HG03135 (cell line): ENCODE measurements at regions not wholly inside any gene's neighbourhood (a gene's known extent, or its start where the extent isn't known, plus 50 kb on each side); places are given as distances from the start of the nearest gene placed in this dataset.

Source experiments
- ATAC-seq: cut with Tn5 transposase; IDR thresholded peaks from one replicate; pipeline ENCODE4 v1.9.1; 2021; ENCODE audit warnings: mild to moderate bottlenecking, moderate library complexity; ENCODE audit not compliant: unreplicated experiment

DNA sequence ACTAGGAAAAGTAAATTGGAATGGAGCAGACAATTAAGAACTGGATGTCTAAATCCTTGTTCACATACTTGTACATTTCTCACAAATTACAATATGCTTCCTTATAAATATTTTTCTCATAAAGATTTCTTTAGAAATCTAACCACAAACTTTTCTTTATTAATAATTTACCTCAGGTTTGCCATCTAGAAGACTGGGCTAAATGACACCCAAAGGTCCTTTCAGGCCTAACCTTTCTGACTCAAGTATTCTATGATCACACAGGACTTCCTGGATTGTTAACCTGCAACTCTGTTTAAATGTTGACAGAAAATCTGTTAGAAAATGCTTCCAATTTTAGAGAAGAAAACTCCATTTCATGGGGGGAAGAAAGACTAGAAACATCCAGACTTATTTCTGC, 330.5 kb upstream of the MAP3K7 start:
- ATAC-seq, result no peak

DNA sequence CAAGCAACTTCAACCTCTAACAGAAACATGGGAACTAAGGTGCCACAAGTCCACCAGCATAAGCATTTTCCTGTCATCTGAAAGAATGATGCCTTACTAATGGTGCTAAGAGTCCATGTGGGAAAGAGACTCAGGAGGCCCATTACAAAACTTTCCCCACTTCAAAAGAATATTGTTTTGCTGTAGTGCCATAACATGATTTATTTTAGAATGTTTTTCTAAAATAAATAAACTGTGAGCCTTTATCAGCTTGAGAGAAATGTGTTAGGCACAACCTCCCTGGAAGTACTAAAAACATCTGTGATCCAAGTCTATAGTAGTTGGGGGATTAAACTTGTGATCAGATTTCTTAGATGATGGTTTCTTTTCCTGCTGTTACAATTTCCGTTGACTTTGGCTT, 330.1 kb upstream of the MAP3K7 start:
- no peak for ATAC-seq

DNA sequence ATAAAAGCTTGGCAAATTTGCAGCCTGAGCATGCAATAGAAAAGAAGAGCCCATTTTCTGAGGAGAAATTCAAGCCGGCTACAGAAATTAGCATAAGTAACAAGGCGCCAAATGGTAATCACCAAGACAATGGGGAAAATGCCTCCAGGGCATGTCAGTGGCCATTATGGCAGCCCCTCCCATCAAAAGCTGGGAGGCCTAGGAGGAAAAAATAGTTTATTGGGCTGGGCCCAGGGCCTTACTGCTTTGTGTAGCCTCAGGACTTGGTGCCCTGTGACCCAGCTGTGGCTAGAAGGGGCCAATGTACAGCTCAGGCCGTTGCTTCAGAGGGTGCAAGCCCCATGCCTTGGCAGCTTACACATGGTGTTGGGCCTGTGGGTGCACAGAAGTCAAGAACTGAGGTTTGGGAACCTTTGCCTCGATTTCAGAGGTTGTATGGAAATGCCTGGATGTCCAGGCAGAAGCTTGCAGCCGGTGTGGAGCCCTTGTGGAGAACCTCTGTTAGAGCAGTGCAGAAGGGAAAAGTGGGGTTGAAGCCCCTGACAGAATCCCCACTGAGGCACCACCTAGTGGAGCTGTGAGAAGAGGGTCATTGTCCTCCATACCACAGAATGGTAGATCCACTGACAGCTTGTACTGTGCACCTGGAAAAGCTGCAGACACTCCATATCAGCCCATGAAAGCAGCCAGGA, 328.5 kb upstream of the MAP3K7 start:
- ATAC-seq, result no peak

DNA sequence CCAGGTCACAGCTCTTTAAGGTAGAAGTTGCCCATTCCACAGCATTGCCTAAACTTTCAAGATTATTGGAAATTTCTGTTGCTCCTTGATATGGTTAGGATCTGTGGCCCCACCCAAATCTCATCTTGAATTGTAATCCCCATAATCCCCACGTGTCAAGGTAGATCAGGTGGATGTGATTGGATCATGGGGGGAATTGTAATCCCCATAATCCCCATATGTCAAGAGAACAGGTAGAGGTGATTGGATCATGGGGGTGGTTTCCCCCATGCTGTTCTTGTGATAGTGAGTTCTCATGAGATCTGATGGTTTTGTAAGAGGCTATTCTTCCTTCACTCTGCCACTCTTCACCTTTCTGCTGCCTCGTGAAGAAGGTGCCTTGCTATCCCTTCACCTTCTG, 327.4 kb upstream of the MAP3K7 start:
- no peak for ATAC-seq

DNA sequence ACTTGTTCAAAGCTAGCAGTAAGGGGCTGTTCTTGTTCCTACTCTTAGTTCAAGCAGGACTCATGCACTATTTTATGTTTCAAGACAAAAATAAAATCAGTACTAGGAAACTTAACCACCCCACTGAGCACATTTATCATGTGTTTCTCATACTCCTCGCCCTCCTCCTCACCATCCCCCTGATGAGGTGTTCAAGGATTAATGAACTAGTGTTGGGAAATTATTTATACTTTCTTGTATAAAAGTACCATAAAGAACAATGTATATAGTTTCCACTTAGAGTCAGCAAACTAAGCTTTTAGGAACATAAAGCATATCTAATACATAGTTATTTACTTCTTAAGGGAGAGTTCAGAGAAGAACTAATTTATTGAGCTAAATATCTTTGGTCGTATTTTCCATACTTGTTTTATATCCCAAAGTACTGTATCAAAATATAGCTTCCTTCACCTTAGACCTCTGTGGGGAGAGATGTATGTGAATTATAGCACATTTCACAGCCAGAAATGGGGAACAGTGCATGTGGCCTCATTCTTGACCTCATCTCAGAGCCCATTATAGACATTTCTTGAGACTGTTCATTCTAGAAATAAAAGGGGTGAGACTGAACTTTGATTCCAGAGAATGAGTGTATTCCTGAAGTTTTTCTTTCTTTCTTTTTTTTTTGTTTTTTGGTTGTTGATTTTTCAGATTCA, 326.5 kb upstream of the MAP3K7 start:
- no peak for ATAC-seq

DNA sequence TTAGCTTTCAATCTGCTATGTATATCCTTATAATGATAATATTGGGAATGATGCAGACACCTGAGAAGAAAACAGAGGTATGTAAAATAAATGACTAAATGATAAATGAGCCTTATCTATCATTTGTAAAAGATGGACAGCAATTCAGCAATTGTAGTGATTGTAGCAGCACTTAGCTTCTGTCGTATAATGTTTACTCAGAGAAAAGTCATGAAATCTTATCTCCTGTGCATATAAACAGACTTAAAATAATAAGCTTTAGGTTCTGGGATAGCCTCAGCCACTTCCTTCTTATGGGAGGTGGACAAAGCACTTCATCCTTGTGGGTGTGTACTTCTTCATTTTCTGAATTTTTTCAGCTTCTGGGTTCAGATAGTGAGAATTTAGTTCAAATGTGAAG, 324.8 kb upstream of the MAP3K7 start:
- no peak for ATAC-seq

DNA sequence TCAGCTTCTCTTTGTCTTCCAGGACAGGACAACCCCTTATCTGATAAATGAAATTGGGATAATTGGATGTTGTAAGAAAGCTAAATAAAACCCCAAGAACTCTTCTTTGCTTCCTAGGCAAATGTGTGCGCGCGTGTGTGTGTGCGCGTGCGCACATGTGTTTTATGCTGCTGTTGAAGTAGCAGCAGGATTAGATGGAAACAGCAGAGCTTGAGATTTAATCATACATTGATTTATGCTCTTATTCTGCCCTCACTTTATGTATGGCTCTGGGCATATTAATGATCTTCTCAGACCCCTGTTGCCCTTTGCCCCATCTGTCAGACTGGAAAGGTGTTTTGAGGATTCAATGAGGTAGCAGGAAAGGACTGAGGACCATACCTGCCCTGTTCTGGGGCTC, 324.0 kb upstream of the MAP3K7 start:
- no peak for ATAC-seq

DNA sequence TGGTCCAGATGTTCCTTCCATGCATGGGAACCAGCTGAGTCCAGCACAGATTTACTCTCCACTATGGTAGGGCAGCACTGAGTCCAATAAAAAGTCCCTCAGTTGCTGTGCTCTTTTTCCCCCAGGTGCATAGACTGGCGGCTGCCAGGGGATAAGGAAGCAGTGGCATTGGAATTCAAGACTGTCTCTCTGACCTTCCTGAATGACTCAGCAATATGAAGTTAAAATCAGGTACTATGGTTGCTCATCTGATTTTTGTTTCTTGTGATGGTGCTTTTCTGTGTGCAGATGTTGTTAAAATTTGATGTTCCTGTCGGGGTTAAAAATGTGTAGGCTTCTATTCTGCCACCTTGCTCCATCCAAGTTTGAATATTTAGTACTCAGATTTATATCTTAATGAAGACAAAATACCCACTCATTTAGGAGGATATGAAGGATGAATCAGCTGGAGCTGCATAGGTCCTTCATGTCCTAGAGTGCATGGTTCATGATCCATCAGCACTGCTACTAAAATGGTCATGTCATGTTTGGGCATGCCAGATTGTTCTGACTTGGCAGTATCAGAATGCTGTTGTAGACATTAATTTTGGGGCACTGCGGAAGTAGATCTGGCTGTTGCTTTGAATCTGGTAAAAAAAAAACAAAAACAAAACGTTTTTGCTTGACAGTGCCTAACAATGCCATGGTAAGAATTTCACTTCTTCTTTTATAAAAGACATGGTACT, 321.2 kb upstream of the MAP3K7 start:
- no peak for ATAC-seq

DNA sequence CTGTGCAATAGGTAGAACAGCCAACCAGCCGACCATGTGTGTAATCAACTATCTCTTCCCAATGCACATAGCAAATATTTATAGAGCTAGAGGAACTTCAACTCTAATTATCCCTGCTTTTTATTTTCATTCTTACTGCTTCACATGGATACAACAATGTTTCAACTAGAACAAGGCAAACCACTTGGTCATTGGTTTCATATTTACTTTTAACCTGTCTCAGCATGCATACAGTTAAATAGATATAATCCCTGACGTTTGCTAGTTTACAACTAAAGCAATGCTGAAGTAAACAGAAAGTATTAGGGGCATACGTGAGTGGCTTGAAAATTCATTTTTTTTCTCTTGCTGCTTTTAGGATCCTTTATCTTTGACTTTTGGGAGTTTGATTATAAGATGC, 318.5 kb upstream of the MAP3K7 start:
- no peak for ATAC-seq

DNA sequence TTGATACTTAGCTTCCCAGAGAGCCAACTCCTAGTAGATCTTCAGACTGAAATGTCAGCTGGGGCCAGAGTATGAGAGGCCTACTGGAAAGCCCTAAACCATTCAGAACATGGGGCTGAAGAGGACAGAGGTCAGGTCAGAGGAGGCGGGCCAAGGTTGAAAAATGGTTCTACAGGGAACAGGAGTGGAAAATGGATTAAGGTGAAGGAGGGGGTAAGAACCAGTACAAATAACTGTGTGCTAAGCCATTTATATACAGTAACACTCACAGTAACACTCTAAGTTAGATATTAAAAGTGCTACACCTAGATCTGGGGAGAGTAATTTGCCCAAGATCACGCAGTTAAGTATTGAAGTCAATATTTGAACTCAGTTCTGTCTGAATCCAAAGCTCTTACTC, 313.2 kb upstream of the MAP3K7 start:
- ATAC-seq, result no peak

DNA sequence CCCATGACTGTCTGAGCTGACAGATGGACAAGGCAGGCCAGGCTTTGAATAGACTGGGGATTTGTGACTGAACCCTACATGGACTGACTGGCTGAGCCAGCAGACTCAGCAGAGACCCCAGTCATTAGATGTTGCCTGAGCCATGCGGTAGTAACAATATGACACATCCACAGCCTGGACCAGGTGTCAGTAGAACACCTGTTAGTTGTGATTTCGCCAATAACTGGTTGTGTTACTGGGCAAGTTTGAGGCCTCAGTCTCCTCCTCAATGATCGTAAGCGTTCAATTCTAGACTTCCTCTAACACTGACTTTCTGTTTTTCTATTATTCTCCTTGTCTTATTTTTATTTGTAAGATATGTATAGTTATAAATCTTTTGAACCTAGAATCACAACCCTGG, 311.9 kb upstream of the MAP3K7 start:
- no peak for ATAC-seq

DNA sequence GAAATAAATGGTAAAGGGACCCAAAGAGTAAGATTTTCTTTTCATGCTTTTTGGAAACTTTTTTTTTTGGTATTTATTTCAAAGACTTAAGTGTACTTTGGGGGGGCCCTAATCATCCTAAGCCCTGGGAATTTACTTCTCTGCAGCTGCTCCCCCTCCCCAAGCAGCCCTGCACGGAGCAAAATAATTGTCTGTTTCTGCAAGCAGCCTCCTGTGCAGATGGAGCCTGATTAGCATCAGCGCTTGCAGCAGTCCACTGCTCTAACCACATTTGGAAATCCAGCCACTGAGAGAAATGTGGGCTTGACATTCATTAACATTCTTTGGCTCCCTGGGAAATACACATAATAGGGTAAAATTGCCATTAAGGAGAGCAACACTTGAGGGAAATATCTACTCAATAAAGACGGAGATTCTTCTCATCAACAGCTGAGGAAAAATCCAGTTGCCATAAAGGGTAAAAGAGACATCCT, 309.2 kb upstream of the MAP3K7 start:
- ATAC-seq, result no peak

DNA sequence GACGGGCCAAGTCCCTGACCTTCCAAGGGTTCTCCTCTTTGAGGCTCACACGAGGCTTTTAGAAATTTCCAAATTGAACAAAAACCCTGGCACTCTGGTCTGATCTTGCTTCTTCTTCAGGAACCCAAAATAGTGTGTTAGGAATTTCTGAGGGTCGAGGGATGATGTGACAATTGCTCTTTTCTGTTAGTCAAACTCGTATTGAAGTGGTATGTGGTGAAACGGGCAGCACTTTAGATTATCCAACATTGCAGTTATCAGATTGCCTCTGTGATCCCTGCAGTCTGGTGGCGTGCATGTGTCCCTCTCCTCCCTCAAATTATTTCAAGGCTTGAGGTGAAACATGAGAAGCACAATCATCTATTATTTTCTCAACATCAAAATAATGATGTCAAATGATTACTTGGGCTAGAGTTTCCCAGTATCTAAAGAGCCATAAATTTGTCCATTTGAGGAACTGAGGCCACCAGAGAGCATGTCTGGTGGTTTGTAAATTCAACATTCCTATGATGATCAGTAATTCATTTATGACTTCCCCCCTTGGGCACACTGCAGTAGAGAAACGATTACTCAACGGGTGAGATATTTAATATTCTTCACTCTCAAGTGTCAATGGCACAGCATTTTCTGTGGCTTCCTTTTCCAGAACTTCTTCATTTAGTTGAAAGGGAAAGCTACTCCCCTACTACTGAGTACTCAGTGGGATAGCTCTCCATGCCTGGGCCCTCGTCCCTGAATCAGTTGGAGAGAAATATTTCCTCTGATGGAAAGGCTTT, 308.6 kb upstream of the MAP3K7 start:
- ATAC-seq, result no peak

DNA sequence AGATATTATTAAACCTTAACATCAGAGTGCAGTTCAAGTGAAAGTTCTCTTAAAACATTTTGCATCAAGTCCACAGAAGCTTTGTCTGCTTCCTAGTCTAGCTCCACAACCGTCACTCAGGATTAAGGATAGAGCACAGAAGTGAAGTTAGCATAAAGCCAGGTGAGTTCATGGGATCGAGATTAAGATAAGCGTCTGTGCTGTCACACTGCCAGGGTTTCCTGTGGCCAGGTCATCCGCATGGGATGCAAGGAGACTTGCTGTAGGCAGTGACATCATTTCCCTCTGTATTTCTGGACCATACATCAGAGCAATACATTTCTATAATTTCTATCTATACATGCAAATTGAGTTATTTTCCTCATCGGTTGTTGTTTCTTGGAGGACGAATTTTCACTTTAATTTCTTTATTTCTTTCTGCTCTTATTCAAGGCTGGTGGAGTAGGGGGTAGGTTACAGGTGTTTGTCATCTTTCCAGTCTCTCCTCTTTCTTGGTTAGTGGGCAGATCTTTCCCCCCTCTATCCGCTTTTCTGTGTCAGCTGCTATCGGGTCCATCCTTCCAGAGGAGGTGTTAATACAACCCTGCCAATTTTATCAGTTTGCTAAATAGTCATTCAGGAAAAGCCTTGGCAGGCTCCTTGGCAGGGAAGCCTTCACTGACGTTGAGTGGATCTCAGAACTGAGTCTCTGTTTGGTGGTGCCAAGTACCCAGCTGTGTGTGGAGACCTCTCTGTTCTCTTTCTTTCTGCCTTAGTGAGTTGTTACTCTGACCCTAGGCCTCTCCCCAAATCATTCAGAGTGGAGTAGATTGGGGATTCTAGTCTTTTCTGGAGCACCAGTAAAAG, 307.6 kb upstream of the MAP3K7 start:
- no peak for ATAC-seq

DNA sequence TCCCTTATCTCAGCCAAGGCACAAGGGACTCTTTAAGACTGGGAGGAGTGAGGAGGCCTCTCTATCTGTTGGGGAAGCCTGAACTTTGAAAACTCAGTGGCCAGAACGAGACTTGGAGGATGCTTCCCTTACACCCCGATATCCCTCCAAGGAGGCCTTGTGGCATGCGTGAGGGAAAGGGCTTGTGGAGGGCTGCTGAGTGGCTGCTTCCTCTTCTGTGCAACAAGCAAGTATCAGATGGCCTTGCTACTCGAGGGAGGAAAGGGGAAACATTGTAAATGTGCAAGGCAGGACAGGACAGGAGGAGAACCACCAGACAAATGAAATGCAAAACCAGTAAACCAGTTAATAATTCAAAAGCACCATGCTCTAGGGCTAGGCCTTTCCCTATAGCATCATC, 306.5 kb upstream of the MAP3K7 start:
- ATAC-seq, result no peak

DNA sequence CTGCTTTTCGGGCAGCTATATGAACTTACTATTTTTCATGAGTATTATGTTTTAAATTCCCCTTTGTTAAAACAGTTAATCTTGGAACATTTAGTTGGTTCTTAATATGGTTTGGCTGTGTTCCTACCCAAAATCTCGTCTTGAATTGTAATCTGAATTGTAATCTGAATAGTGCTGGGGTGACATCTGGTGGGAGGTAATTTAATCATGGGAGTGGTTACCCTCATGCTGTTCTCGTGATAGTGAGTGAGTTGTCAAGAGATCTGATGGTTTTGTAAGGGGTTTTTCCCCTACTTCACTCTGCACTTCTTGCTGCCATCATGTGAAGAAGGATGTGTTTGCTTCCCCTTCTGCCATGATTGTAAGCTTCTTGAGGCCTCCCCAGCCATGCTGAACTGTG, 305.4 kb upstream of the MAP3K7 start:
- no peak for ATAC-seq

DNA sequence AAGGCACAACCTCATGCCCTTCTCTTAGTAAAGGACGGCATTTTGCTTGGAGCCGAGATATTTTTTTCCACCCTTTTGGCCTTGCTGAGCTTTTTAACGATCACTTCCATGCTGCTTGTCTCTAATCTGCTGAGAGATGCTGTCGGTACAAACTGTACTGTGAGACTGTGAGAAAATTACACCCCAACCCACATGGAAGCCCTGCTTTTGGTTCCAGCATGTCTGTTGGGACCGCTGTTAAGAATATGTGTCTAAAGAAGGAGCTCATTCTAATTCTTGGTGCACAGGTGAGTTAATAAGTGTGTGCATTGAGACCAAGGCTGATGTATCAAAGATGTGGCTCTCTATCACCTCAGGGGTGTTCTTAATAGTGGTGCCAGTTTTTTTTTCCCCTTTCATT, 304.5 kb upstream of the MAP3K7 start:
- no peak for ATAC-seq

DNA sequence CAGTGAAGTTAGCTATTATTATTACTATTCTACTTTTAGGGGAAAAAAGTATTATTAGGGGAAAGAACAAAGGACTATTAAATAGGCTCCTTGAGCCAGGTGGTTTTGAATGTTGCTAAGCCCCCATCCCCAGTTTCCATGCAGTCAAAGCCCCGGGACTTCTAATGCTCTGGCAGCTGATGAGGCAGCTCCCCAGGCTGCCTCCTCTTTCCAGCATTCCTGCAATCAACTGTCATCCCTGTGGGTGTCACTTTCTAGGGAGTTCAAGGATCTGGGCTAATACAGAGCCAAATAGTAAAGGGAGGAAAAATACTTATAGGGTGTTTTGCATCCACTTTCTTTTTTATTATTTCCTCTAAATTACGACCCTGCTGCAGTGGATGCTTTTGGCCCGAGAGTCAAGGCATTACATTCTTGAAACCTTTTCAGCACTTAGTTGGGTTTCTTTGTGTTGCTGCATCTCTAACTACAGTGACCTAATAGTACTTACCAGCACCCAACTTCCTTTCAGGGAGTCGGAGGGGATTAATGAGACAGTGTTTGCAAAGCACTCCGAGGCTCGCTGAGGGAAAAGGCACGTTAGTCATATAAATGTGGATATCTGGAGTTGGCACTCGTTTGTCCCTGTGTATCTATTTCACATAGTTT, 303.9 kb upstream of the MAP3K7 start:
- ATAC-seq, result no peak

DNA sequence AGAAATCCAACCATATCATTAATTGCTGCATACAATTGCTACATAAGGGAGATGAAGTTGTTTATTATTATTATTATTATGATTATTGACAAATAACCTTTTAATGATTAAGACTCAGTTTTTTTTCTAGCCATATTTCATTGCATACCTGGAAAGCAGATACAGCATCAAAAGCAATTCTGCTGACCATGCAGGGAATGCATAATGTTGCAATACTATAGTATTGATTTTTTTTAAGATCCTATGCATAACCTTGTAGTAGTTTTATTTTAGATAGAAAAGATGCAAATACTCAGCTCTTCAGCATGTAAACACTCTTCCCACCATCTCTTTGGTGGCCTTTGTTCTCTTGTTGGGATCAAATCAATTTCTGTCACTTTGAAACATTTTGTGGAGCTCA, 300.9 kb upstream of the MAP3K7 start:
- no peak for ATAC-seq

DNA sequence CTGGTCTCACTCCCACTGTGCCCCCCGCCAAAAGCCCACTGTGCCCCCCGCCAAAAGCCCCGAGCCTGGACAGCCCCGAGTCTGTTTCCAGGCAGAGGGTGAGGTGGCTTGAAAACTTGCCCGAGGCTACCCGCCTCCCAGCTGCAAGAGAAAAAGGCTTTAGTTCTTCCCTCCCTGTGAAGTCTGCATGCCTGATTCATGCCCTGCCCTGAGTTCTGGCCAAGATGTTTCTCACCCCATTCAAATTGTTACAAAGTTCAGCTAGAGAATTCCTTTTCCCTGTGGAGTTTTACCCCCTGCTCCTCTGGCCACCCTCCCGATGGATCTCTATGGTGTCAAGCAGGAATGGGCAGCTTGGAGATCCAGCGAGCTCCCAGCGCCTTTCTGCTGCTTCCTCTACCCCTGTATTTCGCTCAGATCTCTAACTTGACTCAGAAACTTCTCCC, 298.8 kb upstream of the MAP3K7 start:
- no peak for ATAC-seq
